HG03558 (cell line): ENCODE measurements at regions not wholly inside any gene's neighbourhood (a gene's known extent, or its start where the extent isn't known, plus 50 kb on each side); places are given as distances from the start of the nearest gene placed in this dataset.
"Not testable (repeated sequence)": the region's sequence is repeated elsewhere in the genome, so short reads cannot be mapped to it uniquely, and the experiment has no call there.

Experiments used
- ATAC-seq: cut with Tn5 transposase; IDR thresholded peaks from one replicate; pipeline ENCODE4 v1.9.1; 2021; ENCODE audit warnings: moderate number of reproducible peaks; ENCODE audit not compliant: unreplicated experiment; ENCODE audit errors: extremely low read depth

DNA sequence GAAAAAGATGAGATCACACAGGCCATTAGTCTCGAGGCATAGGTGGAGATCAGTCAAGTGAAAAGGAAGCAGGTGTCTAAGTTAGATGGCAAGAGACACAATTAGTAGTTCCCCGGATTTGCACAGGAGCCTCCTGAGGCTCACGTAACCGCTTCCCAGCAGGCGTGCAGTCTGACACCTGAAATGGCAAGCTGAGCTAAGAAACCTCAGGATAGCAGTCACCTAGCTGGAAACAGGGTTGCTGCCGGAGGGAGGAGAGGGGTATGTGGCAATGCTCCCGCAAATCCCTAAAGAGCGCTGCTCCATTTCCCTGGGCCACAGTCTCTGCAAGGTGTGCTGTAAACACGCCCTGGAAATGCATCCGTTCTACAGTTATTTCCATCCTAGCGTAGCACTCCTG is 1151.0 kb downstream of the DIAPH3 start:
- no peak for ATAC-seq

DNA sequence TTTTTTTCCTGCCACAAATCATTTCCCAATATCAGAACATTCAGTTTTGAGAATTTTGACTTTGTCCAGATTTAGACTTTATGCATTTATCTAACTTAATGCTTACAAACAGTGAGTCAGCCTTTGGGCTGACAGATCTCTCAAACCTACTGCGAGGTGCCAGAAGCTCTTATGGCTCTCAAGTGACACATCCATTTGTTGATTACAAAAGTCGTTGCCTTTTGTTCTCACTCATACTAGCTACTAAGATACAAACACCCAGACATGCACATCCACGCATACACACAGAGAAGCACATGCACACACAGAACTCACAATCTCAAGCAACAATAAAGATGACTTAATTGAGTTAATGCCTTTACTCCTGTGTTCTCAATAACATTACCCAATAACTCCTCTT is 1147.5 kb downstream of the DIAPH3 start:
- ATAC-seq = no peak

DNA sequence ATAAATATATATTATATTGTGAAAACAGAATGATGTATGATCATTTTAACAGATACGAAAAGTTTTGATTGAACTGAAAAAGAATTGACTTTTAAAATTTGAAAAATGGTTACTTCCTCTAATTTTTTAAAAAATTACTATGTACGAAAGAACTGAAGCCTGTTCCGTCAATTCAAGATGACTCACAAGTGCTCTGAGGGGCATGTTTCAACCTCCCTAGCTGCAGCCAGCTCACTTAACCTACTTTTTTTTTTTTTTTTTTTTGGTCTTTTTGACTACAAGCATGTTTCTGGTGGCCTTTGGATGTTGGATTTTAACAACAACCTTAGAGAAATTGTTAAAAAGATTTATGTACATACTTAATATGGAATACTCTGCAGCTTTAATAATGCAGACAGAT is 1139.3 kb downstream of the DIAPH3 start:
- ATAC-seq = no peak

DNA sequence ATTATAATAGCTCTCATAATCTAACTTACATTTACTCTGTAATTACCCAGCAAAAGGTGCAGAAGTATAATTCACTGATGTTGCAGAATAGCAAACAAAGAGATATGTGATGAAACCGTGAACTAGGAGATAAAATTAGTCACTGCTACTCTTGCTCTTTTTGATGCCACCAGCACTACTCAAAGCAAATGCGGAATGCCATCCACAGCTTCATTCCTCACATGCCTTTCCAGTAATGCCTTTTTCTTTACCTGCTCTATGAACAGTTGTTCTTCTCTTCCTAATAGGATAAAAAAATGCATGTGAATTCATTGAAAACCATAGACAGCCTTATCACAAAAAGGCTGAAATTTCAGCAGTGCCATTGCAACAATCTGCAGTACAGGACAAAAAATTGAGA is 1129.5 kb downstream of the DIAPH3 start:
- ATAC-seq = no peak

DNA sequence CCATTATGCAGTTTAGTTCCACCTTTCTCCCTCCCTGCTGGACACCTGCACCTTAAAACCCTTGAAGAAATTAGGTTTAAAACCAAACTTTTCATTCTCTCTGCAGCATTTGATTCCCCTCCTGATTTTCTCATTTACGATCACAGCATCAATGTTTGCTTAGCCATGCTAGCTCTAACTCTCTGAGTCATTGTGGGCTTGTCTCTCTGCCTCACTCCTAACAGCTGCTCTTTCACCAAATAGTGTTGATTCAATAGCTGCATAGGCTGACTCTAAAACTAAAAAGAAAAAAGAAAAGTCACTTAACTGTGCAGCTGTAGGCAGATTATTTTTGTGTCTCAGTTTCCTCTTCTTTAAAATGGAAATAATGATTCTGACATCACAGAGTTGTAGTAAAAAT is 1124.9 kb downstream of the DIAPH3 start:
- ATAC-seq = no peak

DNA sequence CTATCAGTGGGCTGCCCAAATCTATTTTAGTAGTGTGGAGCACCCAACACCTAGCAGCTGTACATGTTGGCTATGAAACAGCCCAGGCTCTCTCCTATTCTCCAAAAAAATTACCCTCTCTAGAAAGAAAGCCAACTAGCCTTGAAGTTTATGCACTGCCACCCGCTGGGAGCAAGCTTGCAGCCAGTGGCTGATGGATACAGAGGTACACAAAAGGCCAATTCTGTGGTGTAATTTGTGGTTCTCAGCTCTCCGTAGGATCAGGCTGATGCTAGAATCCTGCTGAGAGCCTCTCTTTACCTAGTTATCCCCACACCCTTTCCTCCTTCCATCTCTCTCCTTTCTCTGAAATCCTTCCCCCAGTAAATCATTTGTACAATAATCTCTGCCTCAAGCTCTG is 1120.7 kb downstream of the DIAPH3 start:
- no peak for ATAC-seq

DNA sequence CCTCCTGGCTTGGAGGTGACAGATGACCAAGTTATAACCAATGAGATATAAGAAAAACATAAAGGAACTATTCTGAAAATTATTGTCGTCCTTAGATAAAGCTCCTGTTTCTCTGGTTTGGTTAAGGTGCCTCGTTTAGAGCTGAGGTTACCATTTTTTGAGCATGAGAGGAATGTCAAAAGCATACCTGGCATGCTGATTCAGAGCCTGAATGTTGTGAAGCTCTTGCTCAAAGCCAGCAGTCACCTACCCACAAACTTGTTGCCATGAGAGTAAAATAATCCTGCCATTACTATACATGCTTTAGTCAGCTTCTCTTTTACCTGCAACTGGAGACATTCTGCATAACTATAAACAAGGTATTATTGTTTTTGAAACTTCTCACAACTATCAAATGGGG is 1116.2 kb downstream of the DIAPH3 start:
- ATAC-seq = no peak

DNA sequence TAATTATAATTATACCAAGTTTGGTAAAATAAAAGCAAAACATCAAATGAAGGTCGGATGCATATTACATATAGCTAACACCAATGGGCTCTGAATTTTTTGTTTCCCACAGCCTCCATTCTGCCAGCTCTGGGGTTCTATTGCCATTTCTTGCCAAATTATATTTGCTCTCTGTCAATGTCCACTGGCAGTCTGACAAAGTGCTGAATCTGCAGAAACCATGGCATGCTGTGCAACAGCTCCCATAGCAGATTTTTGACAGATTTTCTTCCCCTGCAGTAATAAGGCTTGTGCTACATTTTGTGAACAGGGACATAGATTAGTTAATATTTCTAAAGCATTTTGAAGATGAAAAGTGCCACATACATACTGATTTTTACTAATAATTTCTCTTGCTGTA is 1102.1 kb downstream of the DIAPH3 start:
- ATAC-seq = no peak

DNA sequence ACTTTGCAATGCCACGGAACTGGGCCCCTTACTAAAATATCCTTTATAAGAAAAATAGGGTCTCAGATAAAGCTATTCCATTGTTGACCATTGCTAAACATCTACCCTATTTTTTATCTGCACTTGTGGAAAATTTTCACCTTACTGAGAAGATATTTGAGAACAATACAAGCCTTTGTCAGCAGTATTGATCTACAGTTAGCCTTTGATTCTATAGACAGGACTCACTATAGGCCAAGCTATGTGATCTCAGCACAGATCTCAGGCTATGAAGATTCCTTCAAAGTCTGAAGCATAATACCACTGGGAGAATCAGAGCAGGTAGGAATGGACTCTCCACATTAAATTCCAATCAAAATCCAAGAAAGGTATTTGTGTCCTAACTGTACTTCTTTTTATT is 1099.7 kb downstream of the DIAPH3 start:
- no peak for ATAC-seq

DNA sequence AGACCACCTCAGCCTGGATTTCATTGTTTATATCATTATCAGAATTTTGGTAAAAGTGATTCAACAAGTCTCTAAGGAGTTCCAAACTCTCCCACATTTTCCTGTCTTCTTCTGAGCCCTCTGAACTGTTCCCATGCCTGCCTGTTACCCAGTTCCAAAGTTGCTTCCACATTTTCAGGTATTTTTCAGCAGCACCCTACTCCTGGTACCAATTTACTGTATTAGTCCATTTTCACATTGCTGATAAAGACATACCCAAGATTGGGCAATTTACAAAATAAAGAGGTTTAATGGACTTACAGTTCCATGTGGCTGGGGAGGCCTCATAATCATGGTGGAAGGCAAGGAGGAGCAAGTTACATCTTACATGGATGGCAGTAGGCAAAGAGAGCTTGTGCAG is 1087.3 kb downstream of the DIAPH3 start:
- not testable (repeated sequence) for ATAC-seq

DNA sequence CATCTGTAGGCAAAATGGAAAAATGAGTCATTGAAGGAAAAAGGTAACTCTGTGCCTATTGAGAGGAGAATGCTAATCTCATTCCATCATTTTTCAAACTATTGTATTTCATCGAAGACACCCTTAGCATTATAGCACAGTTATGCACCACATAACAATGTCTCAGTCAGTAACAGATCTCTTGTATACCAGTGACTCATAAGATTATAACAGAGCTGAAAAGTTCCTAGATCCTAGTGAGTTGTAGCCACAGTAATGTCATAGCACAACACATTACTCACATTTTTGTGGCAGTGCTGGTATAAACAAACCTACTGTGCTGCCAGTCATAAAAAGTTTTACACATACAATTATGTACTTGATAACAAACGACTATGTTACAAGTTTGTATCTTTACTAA is 1077.6 kb downstream of the DIAPH3 start:
- no peak for ATAC-seq

DNA sequence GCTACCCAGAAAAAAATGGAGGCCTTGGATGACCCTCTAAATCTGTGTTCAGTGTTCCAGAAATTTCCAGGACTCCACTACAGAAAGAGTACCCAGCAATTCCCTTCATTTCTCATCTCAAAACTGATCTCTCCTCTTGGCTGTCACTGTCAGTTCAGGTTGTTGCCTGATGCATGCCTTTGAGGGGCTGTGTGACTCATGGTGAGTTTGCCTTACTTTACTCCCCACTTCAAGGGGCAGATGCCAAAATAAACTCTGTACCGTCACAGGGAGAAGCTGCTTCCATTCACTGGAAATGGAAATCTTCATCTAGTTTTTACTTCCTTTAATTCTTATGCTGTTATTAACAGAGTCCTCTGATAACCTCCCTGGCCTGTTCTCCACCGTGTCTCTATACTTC is 1075.0 kb downstream of the DIAPH3 start:
- no peak for ATAC-seq

DNA sequence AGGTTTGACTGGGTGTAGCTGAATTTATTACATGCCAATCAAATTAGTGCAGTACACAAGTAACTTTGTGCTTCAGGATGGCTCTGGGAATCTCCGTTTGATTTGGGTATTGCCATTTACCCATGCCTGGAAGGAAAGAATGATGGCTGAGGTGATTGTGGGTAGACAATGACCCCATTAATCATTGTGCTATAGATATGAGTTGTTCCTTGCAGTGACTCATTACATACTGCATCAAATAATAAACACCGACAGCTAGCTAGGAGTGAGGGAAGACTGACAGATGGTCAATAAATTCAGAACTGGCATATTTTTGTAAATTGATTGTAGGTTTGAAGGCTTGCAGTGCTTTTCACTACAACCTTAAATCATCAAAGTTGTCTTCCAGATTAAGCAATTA is 1069.5 kb downstream of the DIAPH3 start:
- ATAC-seq = no peak

DNA sequence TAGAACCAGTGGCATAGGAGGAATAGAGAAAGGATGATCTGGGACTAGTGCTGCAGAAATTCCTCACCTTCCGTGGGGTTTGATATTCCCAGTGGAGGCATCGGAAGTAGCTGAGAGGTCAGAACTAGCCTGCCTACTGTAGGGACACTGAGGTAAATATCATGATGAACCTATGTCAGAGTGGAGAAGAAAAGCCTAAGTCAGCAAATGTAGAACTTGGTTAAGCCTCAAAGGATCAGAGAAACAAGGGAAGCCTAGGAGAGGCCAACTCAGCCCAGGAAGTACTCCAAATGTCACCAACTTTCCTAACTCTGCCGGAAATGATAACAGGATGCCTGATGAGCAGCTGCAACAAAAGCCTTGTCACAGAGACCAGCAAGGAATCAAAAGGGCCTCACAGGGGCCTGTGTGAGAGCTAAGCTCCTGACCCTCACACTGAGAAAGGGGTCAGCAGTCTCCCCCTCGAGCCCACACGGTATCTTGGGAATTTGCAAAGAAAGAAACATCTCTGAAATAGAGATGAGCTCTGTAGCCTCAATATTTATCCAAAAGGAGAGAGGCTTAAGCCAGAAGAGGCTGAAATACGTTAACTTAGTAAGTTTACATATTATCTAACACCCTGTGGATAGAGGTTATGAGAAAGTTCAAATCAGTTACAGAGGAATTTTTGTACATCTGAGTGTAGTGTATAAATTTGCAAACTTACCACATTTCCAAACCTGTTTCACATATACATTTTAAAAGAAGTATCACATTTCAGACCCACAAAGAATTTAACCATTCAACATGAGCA is 1064.3 kb downstream of the DIAPH3 start:
- no peak for ATAC-seq

DNA sequence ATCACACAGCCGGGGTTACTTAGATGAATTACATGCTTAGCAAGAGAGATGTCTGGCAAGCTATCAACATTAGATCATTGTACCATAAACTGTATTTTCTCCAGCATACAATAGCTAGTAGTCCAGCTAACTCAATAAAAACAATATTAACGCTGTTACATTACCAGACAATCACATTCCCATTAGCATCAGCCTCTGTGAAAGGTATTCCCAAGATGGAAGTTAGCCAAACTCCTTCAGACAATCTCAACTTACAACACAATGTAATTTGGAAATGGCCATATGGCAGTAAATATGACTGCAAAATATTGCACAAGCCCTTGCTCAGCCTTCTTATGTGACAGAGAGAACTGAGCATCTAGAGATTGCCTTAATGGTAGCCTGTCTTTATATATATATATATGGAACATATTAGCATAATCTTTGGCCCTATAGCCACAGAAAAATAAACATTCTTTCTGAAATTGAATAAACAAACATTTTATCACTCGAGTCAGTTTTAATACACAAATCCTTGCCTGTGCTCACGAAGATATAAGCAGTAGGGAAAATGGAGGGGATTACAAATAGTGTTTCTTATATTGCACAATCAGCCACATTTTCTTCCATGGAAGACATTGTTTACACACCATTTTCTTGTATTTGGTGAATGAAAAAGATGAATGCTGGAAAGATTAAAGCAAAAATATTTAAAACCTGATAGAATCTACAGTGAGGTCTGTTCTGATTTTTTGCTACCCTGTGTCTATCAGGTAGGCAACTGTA is 1060.5 kb downstream of the DIAPH3 start:
- ATAC-seq = no peak

DNA sequence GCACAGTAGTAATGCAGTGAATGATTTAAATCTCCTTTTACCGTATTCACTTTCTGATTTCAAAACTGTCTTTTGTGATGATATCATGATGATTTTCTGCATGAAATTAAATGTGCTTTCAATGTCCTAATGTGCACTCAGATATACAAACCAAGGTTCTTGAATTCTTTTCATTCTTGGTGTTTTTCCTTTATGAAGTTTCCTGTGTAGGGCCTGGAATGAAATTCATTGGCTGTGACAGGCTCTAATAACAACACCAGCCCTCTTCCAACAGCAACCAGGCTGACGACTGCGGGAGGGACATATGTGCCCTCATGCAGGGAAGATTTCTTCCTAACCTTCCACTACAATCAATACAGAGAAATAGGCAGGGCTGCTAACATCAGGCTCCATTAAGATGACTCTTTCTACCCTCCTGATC is 1052.0 kb downstream of the DIAPH3 start:
- no peak for ATAC-seq

DNA sequence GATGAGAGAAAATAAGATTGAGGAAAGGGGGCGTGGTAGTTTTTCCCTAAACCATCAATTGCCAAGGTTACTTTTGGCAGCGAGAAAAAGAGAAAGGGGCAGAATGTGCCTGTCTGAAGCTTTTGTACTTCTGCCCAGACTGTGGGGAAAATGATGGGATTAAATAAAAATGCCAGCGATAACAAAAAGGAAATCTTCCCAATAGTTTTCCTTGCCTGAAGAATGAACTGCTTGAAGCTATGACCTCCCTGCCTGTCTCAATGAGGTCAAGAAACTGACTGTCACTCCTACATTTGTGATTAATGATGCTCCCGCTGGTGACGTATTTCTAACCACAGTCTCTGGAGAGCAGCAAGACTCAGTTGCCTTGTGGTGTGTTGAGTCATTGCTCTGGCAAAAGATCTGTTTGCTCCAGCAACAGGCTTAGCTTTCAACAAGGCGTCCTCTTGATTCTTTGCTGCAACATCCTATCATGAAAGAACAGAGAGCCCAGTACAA is 1051.5 kb downstream of the DIAPH3 start:
- no peak for ATAC-seq

DNA sequence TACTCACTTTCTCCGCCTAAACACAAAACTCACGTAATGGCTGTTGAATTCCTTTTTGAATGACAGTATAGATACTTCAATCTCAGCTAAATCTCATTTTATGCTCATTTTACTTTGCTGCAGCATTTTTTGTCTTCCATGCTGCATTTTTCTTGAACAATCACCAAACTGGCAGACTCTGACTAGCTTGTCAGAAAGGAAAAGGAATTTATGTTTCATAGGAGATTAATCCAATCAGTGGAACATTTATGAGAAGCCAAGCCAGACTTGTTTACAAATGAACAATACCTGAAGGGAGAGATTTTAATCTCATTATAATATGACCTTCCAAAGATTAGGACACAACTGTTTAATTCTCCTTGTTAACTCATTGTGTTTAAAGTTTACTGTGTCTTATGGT is 1044.3 kb downstream of the DIAPH3 start:
- no peak for ATAC-seq

DNA sequence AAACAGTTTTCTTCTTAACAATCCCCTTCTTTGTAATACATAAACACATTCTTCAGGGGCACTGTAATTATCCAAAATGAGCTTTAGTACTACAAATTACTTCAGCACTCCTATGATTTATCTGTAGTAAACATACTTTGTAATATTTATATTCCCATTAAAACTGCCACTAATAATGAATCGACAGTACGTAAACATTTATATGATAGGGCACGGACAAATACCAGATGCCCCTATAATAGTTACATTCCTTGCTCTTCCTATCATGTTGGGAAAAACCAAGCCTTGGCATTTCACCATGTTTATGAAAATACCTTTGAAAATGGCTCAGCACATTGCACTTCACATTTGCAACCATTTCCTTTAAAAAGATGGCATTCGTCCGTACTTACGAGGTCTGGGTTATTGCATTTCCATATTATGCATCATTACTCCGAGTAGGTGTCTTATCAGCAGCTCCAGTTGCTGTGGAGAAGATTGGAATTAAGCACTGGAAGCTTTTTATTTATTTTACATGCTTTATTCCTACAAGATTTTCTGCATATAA is 1043.4 kb downstream of the DIAPH3 start:
- no peak for ATAC-seq

DNA sequence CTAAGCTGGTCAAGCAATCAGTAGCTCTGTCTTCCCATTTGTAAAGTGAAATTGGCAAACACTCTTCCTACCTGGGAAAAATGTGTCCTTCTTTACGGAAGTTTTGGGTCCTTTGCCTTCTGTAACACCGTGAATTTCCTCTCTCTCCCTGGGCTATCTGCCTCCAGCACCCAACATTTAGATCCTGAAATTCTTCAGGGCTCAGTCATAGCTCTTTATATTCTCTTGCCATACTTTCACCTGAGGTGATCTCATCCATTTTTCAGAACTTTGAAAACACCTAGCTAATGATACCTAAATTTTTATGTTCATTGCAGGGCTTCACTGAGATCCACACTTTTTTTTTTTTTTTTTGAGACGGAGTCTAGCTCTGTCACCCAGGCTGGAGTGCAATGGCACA is 1042.2 kb downstream of the DIAPH3 start:
- no peak for ATAC-seq

DNA sequence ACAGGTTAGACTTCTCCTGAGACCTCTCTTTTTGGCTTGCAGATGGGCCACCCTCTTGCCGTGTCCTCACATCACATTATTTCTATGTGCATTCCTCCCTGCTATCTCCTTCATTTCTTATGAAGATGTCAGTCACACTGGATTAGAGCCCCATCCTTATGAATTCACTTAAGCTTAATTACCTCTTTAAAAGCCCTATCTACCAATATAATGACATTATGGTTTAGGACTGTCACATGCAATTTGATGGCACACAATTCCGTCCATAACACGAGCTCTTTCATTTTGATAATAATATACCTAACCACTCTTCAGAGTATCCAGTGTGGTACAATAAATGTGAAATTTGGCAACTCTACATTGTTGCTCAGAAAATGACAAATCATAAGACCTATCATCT is 1037.3 kb downstream of the DIAPH3 start:
- no peak for ATAC-seq
